ENCODE measurements at regions not wholly inside any gene's neighbourhood (a gene's known extent, or its start where the extent isn't known, plus 50 kb on each side); places are given as distances from the start of the nearest gene placed in this dataset.
"Not testable (repeated sequence)": the region's sequence is repeated elsewhere in the genome, so short reads cannot be mapped to it uniquely, and the experiment has no call there.

DNA sequence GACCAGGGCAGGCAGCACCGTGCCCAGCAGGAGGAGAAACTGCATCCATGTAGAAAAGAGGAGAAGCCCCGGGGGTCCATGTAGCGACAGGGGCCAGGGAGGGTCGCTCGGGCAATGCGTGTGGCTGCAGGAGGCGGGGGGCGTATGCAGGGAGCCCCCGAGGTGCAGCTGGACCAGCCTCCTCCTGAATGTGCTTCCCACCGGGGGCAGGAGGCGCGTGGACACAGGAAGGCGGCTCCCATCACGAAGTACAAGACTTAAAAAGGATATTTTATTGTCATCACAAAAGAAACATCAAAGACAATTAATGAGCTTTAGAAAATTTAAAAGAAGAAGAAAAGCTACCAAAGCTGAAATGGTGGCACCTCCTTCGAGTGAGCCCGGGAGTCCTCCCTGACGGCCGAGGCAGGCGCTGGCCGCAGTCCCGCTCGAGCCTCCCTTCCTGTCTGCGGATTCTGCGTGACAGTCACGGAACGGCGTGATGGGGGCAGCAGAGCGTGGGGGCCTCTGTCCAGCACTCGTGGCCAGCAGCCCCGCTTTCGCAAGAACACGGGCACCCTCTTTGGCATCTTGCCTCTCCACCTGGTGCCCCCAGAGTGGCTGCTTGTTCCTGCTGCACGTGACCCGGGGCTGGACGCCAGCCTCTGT lies 238.0 kb downstream of the TMEM121 start:
- TF ChIP-seq, protein P1, sequence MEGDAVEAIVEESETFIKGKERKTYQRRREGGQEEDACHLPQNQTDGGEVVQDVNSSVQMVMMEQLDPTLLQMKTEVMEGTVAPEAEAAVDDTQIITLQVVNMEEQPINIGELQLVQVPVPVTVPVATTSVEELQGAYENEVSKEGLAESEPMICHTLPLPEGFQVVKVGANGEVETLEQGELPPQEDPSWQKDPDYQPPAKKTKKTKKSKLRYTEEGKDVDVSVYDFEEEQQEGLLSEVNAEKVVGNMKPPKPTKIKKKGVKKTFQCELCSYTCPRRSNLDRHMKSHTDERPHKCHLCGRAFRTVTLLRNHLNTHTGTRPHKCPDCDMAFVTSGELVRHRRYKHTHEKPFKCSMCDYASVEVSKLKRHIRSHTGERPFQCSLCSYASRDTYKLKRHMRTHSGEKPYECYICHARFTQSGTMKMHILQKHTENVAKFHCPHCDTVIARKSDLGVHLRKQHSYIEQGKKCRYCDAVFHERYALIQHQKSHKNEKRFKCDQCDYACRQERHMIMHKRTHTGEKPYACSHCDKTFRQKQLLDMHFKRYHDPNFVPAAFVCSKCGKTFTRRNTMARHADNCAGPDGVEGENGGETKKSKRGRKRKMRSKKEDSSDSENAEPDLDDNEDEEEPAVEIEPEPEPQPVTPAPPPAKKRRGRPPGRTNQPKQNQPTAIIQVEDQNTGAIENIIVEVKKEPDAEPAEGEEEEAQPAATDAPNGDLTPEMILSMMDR (IDR thresholded peaks at IDR 0.05): not testable (repeated sequence)
- TF ChIP-seq POLR2A (IDR thresholded peaks at IDR 0.05): not testable (repeated sequence)

All from testis (tissue), 2 donors.